T-helper 2 cell treated with Interferon-gamma antibody and Interleukin-4, amounts not matched to agents 5 μg/mL and 100 μg/mL, for 36 hours (primary cell): ENCODE measurements at regions not wholly inside any gene's neighbourhood (a gene's known extent, or its start where the extent isn't known, plus 50 kb on each side); places are given as distances from the start of the nearest gene placed in this dataset.

Experiments
- DNase-seq: peaks from one replicate; pipeline ENCODE4 v3.0.0; 2021; ENCODE audit warnings: low spot score
- H3K27ac Mint-ChIP-seq: one replicate; pipeline ENCODE4 v1.8.0; 2021; ENCODE audit warnings: mild to moderate bottlenecking, mixed read lengths
- H3K27me3 Mint-ChIP-seq: one replicate; pipeline ENCODE4 v1.8.0; 2021; ENCODE audit warnings: low read depth, mixed read lengths
- H3K36me3 Mint-ChIP-seq: one replicate; pipeline ENCODE4 v1.8.0; 2021; ENCODE audit warnings: low read depth, mixed read lengths
- H3K4me1 Mint-ChIP-seq: one replicate; pipeline ENCODE4 v1.8.0; 2021; ENCODE audit warnings: low read depth, mixed read lengths
- H3K4me3 Mint-ChIP-seq: one replicate; pipeline ENCODE4 v1.8.0; 2022; ENCODE audit warnings: mild to moderate bottlenecking, moderate library complexity, mixed read lengths
- H3K9me3 Mint-ChIP-seq: one replicate; pipeline ENCODE4 v1.8.0; 2021; ENCODE audit warnings: mixed read lengths

GRCh38 chr22:47434336-47435203 is 672.1 kb downstream of the TBC1D22A start:
- no peak overlapping the region for H3K4me3 Mint-ChIP-seq
- no peaks in the 10 kb centered on the region for H3K4me1 Mint-ChIP-seq
- no peaks in the 10 kb centered on the region for H3K9me3 Mint-ChIP-seq
- no peaks in the 10 kb centered on the region for H3K36me3 Mint-ChIP-seq
- no peaks in the 10 kb centered on the region for H3K27me3 Mint-ChIP-seq
- no peak overlapping the region for H3K27ac Mint-ChIP-seq
- DNase-seq: no peak

- DNase-seq: no peak
- no peaks in the 10 kb centered on the region for H3K27me3 Mint-ChIP-seq
- no peaks in the 10 kb centered on the region for H3K36me3 Mint-ChIP-seq
- H3K9me3 Mint-ChIP-seq: no peaks in the 10 kb centered on the region
- no peak overlapping the region for H3K27ac Mint-ChIP-seq
- H3K4me1 Mint-ChIP-seq: no peaks in the 10 kb centered on the region
- no peak overlapping the region for H3K4me3 Mint-ChIP-seq
Measured at GRCh38 chr22:47433627-47434026, 671.2 kb downstream of the TBC1D22A start.

GRCh38 chr22:47432683-47433082 is 670.2 kb downstream of the TBC1D22A start:
- Mint-ChIP-seq H3K4me3 (no peak overlapping the region), H3K4me1 (no peaks in the 10 kb centered on the region), H3K27me3 (no peaks in the 10 kb centered on the region), H3K27ac (no peak overlapping the region), H3K36me3 (no peaks in the 10 kb centered on the region), H3K9me3 (no peaks in the 10 kb centered on the region)
- DNase-seq: no peak

GRCh38 chr22:47423861-47424820 is 661.7 kb downstream of the TBC1D22A start:
- Mint-ChIP-seq H3K27ac (no peak overlapping the region), H3K4me1 (no peaks in the 10 kb centered on the region), H3K27me3 (no peaks in the 10 kb centered on the region), H3K9me3 (no peaks in the 10 kb centered on the region), H3K4me3 (no peak overlapping the region), H3K36me3 (no peaks in the 10 kb centered on the region)
- DNase-seq: no peak

GRCh38 chr22:47423266-47423665 is 660.8 kb downstream of the TBC1D22A start:
- no peaks in the 10 kb centered on the region for H3K27me3 Mint-ChIP-seq
- H3K4me3 Mint-ChIP-seq: no peak overlapping the region
- no peak overlapping the region for H3K27ac Mint-ChIP-seq
- no peaks in the 10 kb centered on the region for H3K9me3 Mint-ChIP-seq
- no peaks in the 10 kb centered on the region for H3K4me1 Mint-ChIP-seq
- no peak for DNase-seq
- no peaks in the 10 kb centered on the region for H3K36me3 Mint-ChIP-seq

- no peaks in the 10 kb centered on the region for H3K36me3 Mint-ChIP-seq
- no peak overlapping the region for H3K4me3 Mint-ChIP-seq
- H3K4me1 Mint-ChIP-seq: no peaks in the 10 kb centered on the region
- no peak overlapping the region for H3K27ac Mint-ChIP-seq
- no peak for DNase-seq
- no peaks in the 10 kb centered on the region for H3K27me3 Mint-ChIP-seq
- H3K9me3 Mint-ChIP-seq: no peaks in the 10 kb centered on the region
Measured at GRCh38 chr22:47422736-47423135, 660.3 kb downstream of the TBC1D22A start.

GRCh38 chr22:47421846-47422245 is 659.4 kb downstream of the TBC1D22A start:
- H3K27me3 Mint-ChIP-seq: no peaks in the 10 kb centered on the region
- no peak overlapping the region for H3K27ac Mint-ChIP-seq
- H3K4me1 Mint-ChIP-seq: no peaks in the 10 kb centered on the region
- no peak overlapping the region for H3K4me3 Mint-ChIP-seq
- no peak for DNase-seq
- H3K36me3 Mint-ChIP-seq: no peaks in the 10 kb centered on the region
- H3K9me3 Mint-ChIP-seq: no peaks in the 10 kb centered on the region

GRCh38 chr22:47420211-47420610 is 657.8 kb downstream of the TBC1D22A start:
- DNase-seq: no peak
- Mint-ChIP-seq H3K27me3 (no peaks in the 10 kb centered on the region), H3K27ac (no peak overlapping the region), H3K4me3 (no peak overlapping the region), H3K4me1 (no peaks in the 10 kb centered on the region), H3K9me3 (no peaks in the 10 kb centered on the region), H3K36me3 (no peaks in the 10 kb centered on the region)

- no peak for DNase-seq
- no peaks in the 10 kb centered on the region for H3K4me1 Mint-ChIP-seq
- no peak overlapping the region for H3K4me3 Mint-ChIP-seq
- no peaks in the 10 kb centered on the region for H3K9me3 Mint-ChIP-seq
- H3K36me3 Mint-ChIP-seq: no peaks in the 10 kb centered on the region
- no peaks in the 10 kb centered on the region for H3K27me3 Mint-ChIP-seq
- H3K27ac Mint-ChIP-seq: no peak overlapping the region
Measured at GRCh38 chr22:47419239-47419638, 656.8 kb downstream of the TBC1D22A start.

- Mint-ChIP-seq H3K36me3 (no peaks in the 10 kb centered on the region), H3K27ac (no peak overlapping the region), H3K4me3 (no peak overlapping the region), H3K4me1 (no peaks in the 10 kb centered on the region), H3K9me3 (no peaks in the 10 kb centered on the region), H3K27me3 (no peaks in the 10 kb centered on the region)
- no peak for DNase-seq
Measured at GRCh38 chr22:47417699-47418098, 655.2 kb downstream of the TBC1D22A start.

GRCh38 chr22:47411006-47411405 is 648.6 kb downstream of the TBC1D22A start:
- H3K27ac Mint-ChIP-seq: no peak overlapping the region
- no peaks in the 10 kb centered on the region for H3K36me3 Mint-ChIP-seq
- no peaks in the 10 kb centered on the region for H3K9me3 Mint-ChIP-seq
- no peaks in the 10 kb centered on the region for H3K4me1 Mint-ChIP-seq
- no peak for DNase-seq
- H3K4me3 Mint-ChIP-seq: no peak overlapping the region
- no peaks in the 10 kb centered on the region for H3K27me3 Mint-ChIP-seq

- Mint-ChIP-seq H3K27me3 (no peaks in the 10 kb centered on the region), H3K9me3 (no peaks in the 10 kb centered on the region), H3K4me1 (no peaks in the 10 kb centered on the region), H3K4me3 (no peak overlapping the region), H3K27ac (no peak overlapping the region), H3K36me3 (no peaks in the 10 kb centered on the region)
- no peak for DNase-seq
Measured at GRCh38 chr22:47409539-47410275, 647.3 kb downstream of the TBC1D22A start.

GRCh38 chr22:47408409-47408808 is 646.0 kb downstream of the TBC1D22A start:
- H3K36me3 Mint-ChIP-seq: no peaks in the 10 kb centered on the region
- DNase-seq: no peak
- no peaks in the 10 kb centered on the region for H3K27me3 Mint-ChIP-seq
- no peak overlapping the region for H3K27ac Mint-ChIP-seq
- no peaks in the 10 kb centered on the region for H3K4me1 Mint-ChIP-seq
- no peak overlapping the region for H3K4me3 Mint-ChIP-seq
- no peaks in the 10 kb centered on the region for H3K9me3 Mint-ChIP-seq
